OCI-LY1 (cell line): ENCODE measurements at regions not wholly inside any gene's neighbourhood (a gene's known extent, or its start where the extent isn't known, plus 50 kb on each side); places are given as distances from the start of the nearest gene placed in this dataset.

Experiments used
- H2AFZ ChIP-seq: fragments of 200-600 bp; sonication (generic), shearing (Covaris generic); 2 replicates; pipeline ENCODE4 v1.6.0; 2014; ENCODE audit warnings: antibody characterized with exemption, mild to moderate bottlenecking, low read length
- H3F3A ChIP-seq: fragments of 200-600 bp; sonication (generic), shearing (Covaris generic); 2 replicates; pipeline ENCODE4 v1.6.0; 2014; ENCODE audit warnings: mild to moderate bottlenecking, antibody characterized with exemption, low read length, moderate library complexity; ENCODE audit not compliant: insufficient read depth
- H3K27ac ChIP-seq: fragments of 200-600 bp; sonication (generic); 2 replicates; pipeline ENCODE4 v1.5.1; 2014; ENCODE audit warnings: low read length, mixed run types, mild to moderate bottlenecking, low read depth; ENCODE audit not compliant: poor library complexity, severe bottlenecking
- H3K27me3 ChIP-seq: fragments of 200-600 bp; sonication (generic); 2 replicates; pipeline ENCODE4 v1.6.0; 2014; ENCODE audit warnings: antibody characterized with exemption, mild to moderate bottlenecking, low read length, moderate library complexity; ENCODE audit not compliant: insufficient read depth
- H3K36me3 ChIP-seq: fragments of 200-600 bp; sonication (generic); 2 replicates; pipeline ENCODE4 v1.6.1; 2014; ENCODE audit warnings: mild to moderate bottlenecking, antibody characterized with exemption, low read length, moderate library complexity, mixed read lengths; ENCODE audit not compliant: insufficient read depth
- H3K4me1 ChIP-seq: fragments of 200-600 bp; sonication (generic); 2 replicates; pipeline ENCODE4 v1.5.1; 2014; ENCODE audit warnings: mild to moderate bottlenecking, low read length, moderate library complexity; ENCODE audit not compliant: insufficient read depth, severe bottlenecking
- H3K4me2 ChIP-seq: fragments of 200-600 bp; sonication (generic), shearing (Covaris generic); 2 replicates; pipeline ENCODE4 v1.6.1; 2014; ENCODE audit warnings: low read length
- H3K4me3 ChIP-seq: fragments of 200-600 bp; sonication (generic); 2 replicates; pipeline ENCODE4 v1.5.1; 2014; ENCODE audit warnings: low read length, low read depth, mild to moderate bottlenecking, mixed read lengths; ENCODE audit not compliant: poor library complexity, severe bottlenecking
- H3K79me2 ChIP-seq: fragments of 200-600 bp; shearing (Covaris generic); 2 replicates; pipeline ENCODE4 v1.6.1; 2016; ENCODE audit warnings: mixed run types, low read length, mixed read lengths; ENCODE audit not compliant: insufficient read depth
- H3K9ac ChIP-seq: fragments of 200-600 bp; sonication (generic), shearing (Covaris generic); 2 replicates; pipeline ENCODE4 v1.6.1; 2014; ENCODE audit warnings: mild to moderate bottlenecking, low read length, mixed read lengths
- H3K9me2 ChIP-seq: fragments of 200-600 bp; sonication (generic), shearing (Covaris generic); 2 replicates; pipeline ENCODE4 v1.6.1; 2014; ENCODE audit warnings: low read depth, mild to moderate bottlenecking, low read length, mixed read lengths
- H3K9me3 ChIP-seq: fragments of 200-600 bp; shearing (Covaris generic); 2 replicates; pipeline ENCODE4 v1.6.1; 2014; ENCODE audit warnings: low read length, mixed read lengths
- H4K20me1 ChIP-seq: fragments of 200-600 bp; sonication (generic), shearing (Covaris generic); 2 replicates; pipeline ENCODE4 v1.6.0; 2016; ENCODE audit warnings: mild to moderate bottlenecking, low read length; ENCODE audit not compliant: insufficient read depth
- EZH2 ChIP-seq: fragments of 200-600 bp; sonication (generic), shearing (Covaris generic); IDR thresholded peaks from 2 replicates; pipeline ENCODE4 v1.8.0; 2017; ENCODE audit warnings: borderline replicate concordance, mixed run types, mild to moderate bottlenecking, antibody characterized with exemption, low read length, moderate library complexity, mixed read lengths
- TF ChIP-seq, protein P1 (sequence below): fragments of 200-600 bp; sonication (generic), shearing (Covaris generic); IDR thresholded peaks from 2 replicates; pipeline ENCODE4 v1.5.1; 2017; ENCODE audit warnings: mild to moderate bottlenecking, antibody characterized with exemption, low read length, moderate library complexity, mixed read lengths

GRCh38 chr22:49486225-49486624 lies 341.4 kb downstream of the BRD1 start:
- H3F3A ChIP-seq = no peaks in the 10 kb centered on the region
- H4K20me1 ChIP-seq = no peaks in the 10 kb centered on the region
- no peaks in the 10 kb centered on the region for H3K9me2 ChIP-seq
- TF ChIP-seq, protein P1, sequence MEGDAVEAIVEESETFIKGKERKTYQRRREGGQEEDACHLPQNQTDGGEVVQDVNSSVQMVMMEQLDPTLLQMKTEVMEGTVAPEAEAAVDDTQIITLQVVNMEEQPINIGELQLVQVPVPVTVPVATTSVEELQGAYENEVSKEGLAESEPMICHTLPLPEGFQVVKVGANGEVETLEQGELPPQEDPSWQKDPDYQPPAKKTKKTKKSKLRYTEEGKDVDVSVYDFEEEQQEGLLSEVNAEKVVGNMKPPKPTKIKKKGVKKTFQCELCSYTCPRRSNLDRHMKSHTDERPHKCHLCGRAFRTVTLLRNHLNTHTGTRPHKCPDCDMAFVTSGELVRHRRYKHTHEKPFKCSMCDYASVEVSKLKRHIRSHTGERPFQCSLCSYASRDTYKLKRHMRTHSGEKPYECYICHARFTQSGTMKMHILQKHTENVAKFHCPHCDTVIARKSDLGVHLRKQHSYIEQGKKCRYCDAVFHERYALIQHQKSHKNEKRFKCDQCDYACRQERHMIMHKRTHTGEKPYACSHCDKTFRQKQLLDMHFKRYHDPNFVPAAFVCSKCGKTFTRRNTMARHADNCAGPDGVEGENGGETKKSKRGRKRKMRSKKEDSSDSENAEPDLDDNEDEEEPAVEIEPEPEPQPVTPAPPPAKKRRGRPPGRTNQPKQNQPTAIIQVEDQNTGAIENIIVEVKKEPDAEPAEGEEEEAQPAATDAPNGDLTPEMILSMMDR = no peak
- no peak for TF ChIP-seq EZH2
- no peaks in the 10 kb centered on the region for H3K36me3 ChIP-seq
- H3K4me3 ChIP-seq = no peak overlapping the region
- H3K27ac ChIP-seq = no peak overlapping the region
- no peak overlapping the region for H3K4me2 ChIP-seq
- no peaks in the 10 kb centered on the region for H3K4me1 ChIP-seq
- H3K9me3 ChIP-seq = no peaks in the 10 kb centered on the region
- H3K27me3 ChIP-seq = no peaks in the 10 kb centered on the region
- H3K9ac ChIP-seq = no peak overlapping the region
- H3K79me2 ChIP-seq = no peaks in the 10 kb centered on the region
- H2AFZ ChIP-seq = no peak overlapping the region

GRCh38 chr22:49483946-49484345 lies 343.7 kb downstream of the BRD1 start:
- no peaks in the 10 kb centered on the region for H3K79me2 ChIP-seq
- H4K20me1 ChIP-seq = no peaks in the 10 kb centered on the region
- no peak overlapping the region for H3K4me3 ChIP-seq
- H3K9me3 ChIP-seq = no peaks in the 10 kb centered on the region
- H2AFZ ChIP-seq = no peak overlapping the region
- H3K27ac ChIP-seq = no peak overlapping the region
- TF ChIP-seq, protein P1 = no peak
- TF ChIP-seq EZH2 = no peak
- no peak overlapping the region for H3K9ac ChIP-seq
- no peak overlapping the region for H3K4me2 ChIP-seq
- H3K27me3 ChIP-seq = no peaks in the 10 kb centered on the region
- no peaks in the 10 kb centered on the region for H3K36me3 ChIP-seq
- no peaks in the 10 kb centered on the region for H3F3A ChIP-seq
- no peaks in the 10 kb centered on the region for H3K9me2 ChIP-seq
- H3K4me1 ChIP-seq = no peaks in the 10 kb centered on the region

DNA sequence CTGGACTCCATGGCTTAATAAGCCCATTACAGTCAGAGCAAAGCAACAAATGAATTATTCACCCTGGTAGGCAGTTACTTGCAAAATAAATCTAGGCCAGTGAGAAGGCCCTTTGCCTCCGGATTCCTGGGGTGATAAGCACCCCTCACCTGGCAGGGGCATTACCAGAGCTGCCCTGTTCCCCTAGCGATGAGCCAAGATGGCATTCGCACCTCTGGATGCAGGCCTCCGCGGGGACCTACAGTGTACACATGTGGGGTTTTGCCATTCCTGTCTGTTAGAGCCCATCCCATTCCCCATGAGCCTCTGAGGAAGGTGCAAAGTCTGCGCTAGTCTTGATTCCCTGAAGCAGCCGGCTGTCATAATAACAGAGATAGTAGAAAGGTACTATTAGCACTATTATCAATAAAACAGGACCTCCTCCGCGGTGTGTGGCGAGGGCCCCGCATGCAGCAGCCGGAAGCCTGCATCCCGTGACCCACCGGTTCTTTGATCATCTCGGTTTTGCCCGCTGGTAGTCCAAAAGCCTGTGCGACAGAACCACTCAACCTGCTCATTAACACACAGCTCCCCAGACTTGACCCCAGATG lies 344.3 kb downstream of the BRD1 start:
- H3K79me2 ChIP-seq = no peaks in the 10 kb centered on the region
- no peak overlapping the region for H3K27ac ChIP-seq
- H3K27me3 ChIP-seq = no peaks in the 10 kb centered on the region
- no peaks in the 10 kb centered on the region for H4K20me1 ChIP-seq
- H3K9ac ChIP-seq = no peak overlapping the region
- no peaks in the 10 kb centered on the region for H3K9me3 ChIP-seq
- no peaks in the 10 kb centered on the region for H3K9me2 ChIP-seq
- no peaks in the 10 kb centered on the region for H3F3A ChIP-seq
- no peak overlapping the region for H3K4me2 ChIP-seq
- H3K4me1 ChIP-seq = no peaks in the 10 kb centered on the region
- no peak overlapping the region for H2AFZ ChIP-seq
- H3K36me3 ChIP-seq = no peaks in the 10 kb centered on the region
- no peak overlapping the region for H3K4me3 ChIP-seq
- TF ChIP-seq, protein P1 = no peak
- no peak for TF ChIP-seq EZH2
